GM21786 (cell line): ENCODE measurements at regions not wholly inside any gene's neighbourhood (a gene's known extent, or its start where the extent isn't known, plus 50 kb on each side); places are given as distances from the start of the nearest gene placed in this dataset.
"Not testable (repeated sequence)": the region's sequence is repeated elsewhere in the genome, so short reads cannot be mapped to it uniquely, and the experiment has no call there.

Experiments used
- ATAC-seq: cut with Tn5 transposase; IDR thresholded peaks from one replicate; pipeline ENCODE4 v1.9.1; 2021; ENCODE audit not compliant: unreplicated experiment

GRCh38 chr7:51640841-51641240 is 324.2 kb upstream of the COBL start:
- ATAC-seq = no peak

DNA sequence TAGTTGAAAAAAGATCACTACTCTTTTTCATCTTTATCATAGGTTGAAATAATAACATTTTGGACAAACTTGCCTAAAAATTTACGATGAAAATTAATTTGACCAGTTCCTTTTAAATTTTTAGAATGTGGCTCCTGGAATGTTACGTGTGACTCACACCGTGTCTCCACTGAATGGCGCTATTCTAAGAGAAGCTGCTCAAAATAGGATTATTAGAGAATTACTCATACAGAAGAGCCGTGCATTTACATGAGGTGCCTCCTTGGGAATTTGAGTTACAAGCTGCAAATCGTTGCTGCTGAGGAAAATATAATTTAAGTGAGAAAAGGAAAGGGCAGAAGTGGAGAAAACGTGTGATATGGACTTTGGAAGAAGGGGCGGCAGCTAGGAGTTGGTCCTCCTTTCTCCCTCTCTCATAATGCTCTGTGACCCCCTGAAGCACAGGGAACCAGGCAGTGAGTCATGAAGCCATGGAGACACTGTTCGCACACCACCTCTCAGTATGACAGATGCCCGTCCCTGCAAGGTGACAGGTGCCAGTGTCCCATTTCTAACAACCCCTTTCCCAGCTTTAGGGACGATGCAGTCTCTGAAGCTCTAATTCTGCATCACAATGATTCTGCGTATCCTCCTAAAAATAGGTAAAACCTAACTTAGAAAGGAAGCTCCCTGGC is 323.2 kb upstream of the COBL start:
- no peak for ATAC-seq

GRCh38 chr7:51636503-51636902 is 319.9 kb upstream of the COBL start:
- no peak for ATAC-seq

- ATAC-seq = no peak
Observed at GRCh38 chr7:51635775-51636174, 319.2 kb upstream of the COBL start.

DNA sequence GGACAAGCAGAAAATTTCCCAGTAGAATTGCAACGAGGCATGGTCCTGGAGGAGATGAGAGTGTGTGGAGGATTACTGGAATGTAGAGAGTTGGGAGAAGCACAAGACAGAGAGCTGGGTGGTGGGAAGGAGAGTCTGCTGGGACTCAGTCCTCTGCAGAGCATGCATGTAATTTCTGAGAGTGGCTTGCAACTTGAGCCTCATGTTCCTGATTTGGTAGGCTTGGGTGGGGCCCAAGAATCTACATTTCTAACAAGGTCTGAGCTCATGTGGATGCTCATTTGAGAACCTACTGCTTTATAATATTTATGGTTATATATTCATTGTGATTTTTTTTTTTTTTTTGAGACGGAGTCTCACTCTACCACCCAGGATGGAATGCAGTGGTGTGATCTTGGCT is 317.9 kb upstream of the COBL start:
- ATAC-seq = no peak

DNA sequence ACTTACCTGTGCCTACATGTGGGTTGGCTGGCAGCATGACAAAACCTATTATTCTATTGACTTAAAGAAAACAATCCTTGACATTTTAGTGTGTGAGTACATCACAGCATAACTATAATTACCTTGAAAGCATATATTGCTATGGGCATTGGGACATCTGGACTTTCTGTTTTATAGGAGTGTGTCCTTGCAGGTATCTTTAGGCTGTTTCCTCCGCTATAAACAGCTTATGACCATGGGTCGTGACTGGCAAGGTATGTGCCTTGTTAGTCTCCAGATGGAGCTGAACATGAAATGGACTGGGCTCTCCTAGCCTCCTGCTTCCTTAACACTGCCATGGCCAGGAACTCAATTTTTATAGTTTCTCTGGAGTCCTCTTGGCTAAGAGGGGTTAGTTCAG is 317.4 kb upstream of the COBL start:
- ATAC-seq = no peak

GRCh38 chr7:51633596-51633995 is 317.0 kb upstream of the COBL start:
- ATAC-seq = no peak

GRCh38 chr7:51633006-51633405 is 316.4 kb upstream of the COBL start:
- no peak for ATAC-seq

- ATAC-seq = no peak
Observed at GRCh38 chr7:51630933-51631332, 314.3 kb upstream of the COBL start.

- ATAC-seq = no peak
Observed at GRCh38 chr7:51629206-51629605, 312.6 kb upstream of the COBL start.

- no peak for ATAC-seq
Observed at GRCh38 chr7:51621956-51622355, 305.3 kb upstream of the COBL start.

DNA sequence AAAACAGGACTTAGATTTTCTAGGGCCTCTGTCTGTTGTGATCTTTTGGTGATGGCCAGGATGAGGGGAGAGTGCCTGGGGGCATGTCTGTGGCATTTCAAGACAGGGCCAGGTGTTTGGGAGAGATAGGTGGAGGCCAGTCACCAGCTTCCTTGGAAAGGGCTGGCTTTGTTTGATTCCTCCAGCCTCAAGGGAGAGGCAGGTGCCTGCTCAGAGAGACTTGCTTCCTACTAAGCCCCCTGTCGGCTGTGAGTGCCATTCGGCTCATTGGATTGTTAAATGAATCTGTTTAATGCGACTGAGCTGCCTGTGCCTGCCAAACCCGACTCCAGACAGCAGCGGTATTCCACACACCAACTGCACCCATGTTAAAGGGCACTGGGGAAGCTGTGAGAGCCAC is 304.1 kb upstream of the COBL start:
- ATAC-seq = no peak

- ATAC-seq = no peak
Observed at GRCh38 chr7:51619880-51620279, 303.3 kb upstream of the COBL start.

DNA sequence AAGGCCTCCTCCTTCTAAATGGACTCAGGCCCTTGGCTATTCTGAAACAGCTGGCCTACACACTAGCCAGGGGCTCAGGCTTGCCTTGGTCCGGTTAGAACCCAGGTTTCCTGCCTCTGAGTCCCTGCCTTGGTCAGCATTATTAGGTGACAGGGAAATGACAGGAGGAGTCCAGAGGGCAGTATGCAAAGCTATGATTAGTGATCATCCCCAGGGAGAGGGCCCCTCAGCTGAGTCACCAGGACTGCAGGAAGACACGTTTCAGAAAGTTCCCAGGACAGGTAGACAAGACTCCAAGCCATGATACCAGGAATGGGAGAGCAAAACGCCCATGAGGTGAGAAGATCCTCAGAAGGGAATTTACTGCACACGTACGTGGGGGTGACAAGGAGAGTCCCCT is 301.1 kb upstream of the COBL start:
- no peak for ATAC-seq

- no peak for ATAC-seq
Observed at GRCh38 chr7:51613911-51614357, 297.3 kb upstream of the COBL start.

DNA sequence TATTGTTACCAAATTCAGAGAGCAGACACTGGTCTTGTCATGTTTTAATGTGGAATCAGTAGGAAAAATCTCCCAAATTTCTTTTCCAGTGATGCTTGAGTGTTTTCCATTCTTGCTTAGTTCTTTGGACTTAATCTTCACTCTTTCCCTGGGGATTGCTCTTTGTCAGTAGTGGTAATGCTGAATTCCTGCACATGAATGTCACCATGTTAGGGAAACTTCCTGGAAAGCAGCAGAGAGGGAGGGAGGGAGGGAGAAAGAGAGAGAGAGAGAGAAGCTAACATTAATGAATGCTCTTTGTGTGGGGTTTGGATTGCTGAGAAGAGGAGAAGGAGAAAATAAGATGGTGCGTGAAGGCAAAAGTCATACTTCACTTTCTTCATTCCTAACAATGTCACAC is 295.3 kb upstream of the COBL start:
- ATAC-seq = no peak

DNA sequence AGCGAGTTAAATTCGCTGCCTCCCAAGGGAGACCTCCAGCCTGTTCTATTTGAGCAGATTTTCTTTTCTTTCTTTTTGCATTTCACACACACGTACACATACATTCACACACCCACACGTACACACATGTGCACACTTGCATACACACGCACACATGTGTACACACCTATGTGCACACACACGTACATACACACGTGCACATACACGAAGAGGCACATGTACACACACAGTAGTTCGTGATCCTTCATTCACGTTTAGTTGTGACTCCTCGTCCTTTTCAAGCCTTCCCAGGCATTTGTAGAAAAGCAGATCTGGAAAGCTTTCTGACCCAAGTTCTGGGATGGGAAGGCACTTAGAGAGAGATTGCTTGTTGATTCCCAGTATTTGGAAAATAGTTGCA is 290.8 kb upstream of the COBL start:
- ATAC-seq = no peak

DNA sequence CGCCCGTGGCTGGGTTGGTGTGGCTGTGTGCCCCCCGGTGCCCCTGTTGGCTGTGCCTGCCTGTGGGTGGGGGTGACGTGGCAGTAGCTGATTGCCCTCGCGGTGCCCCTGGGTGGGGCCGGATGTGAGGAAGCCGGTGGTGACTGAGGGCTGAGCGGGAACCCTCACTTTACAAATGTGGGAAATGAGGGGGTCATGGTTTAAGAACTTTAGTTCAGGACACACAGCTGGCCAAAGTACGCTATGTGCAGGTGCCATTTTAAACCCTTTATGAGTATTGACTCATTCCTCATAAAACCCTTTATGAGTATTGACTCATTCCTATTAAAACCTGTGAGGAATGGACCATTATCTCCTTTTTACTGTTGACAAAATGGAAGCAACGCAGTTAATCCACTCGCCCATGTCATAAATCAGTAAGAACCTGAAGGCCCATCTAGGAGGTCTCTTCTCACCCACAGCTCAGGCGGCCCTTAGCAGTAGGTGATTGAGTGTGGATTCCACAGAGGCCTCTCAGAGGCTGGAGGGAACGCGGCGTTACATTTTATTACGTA is 290.1 kb upstream of the COBL start:
- no peak for ATAC-seq

DNA sequence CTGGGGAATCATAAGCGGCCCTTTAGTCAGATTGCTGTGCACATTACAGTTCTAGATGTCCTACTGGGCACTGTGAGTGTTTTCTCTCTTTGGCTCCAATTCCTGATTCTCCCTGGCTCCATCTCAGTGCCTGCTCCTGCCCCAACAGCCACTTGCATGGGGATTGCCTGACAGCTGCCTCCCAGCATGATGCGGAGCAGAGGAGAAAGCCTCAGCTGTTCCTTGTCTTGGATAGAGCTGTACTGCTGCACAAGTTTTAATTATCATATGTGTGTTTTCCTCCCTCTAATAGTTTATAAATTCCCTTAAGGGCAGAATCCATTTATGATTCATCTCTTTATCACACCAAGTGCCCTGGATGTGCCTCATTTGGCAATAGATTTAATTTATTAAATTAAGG is 285.8 kb upstream of the COBL start:
- ATAC-seq = no peak

- ATAC-seq = no peak
Observed at GRCh38 chr7:51601461-51601860, 284.9 kb upstream of the COBL start.

DNA sequence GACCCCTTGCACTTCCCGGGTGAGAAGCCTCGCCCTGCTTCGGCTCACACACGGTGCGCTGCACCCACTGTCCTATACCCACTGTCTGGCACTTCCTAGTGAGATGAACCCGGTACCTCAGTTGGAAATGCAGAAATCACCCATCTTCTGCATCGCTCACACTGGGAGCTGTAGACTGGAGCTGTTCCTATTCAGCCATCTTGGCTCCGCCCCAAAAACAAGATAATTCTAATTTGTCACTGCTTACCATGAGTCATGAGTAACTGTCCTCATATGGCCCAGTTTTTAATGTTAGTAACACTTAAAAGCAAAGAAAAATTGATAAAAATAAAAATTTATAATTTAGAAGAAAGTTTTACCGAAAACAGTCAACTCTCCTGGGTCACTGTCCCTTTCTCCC is 283.3 kb upstream of the COBL start:
- ATAC-seq = not testable (repeated sequence)

- ATAC-seq = no peak
Observed at GRCh38 chr7:51593628-51594027, 277.0 kb upstream of the COBL start.
